Right lobe of liver (tissue), 6 donors: ENCODE measurements at regions not wholly inside any gene's neighbourhood (a gene's known extent, or its start where the extent isn't known, plus 50 kb on each side); places are given as distances from the start of the nearest gene placed in this dataset.

ENCODE experiments used
- ATAC-seq, 4 donors: fragments of 200-7000 bp; cut with Tn5 transposase; one replicate each; pipeline ENCODE4 v1.9.1; 2020; ENCODE audit warnings: mild to moderate bottlenecking in 4 of 4, moderate library complexity in 4 of 4
- DNase-seq, 3 donors: peaks; one replicate each; pipeline ENCODE4 v3.0.0-alpha.2; 2020
- H3K27ac ChIP-seq, 3 donors: fragments of 200-600 bp; one replicate each; pipeline ENCODE4 v1.8.0; 2022
- H3K27me3 ChIP-seq, 2 donors: fragments of 200-600 bp; one replicate each; pipeline ENCODE4 v1.8.0; 2022
- H3K36me3 ChIP-seq, 4 donors: fragments of 200-600 bp; sonication (generic) in 1 of 4; one replicate each; pipeline versions ENCODE4 v1.5.1 to v1.8.0; 2017 to 2022; ENCODE audit warnings: control low read depth in 1 of 4
- H3K4me1 ChIP-seq, 4 donors: fragments of 200-600 bp; sonication (generic) in 1 of 4; one replicate each; pipeline versions ENCODE4 v1.5.1 to v1.8.0; 2017 to 2022; ENCODE audit warnings: control low read depth in 1 of 4
- H3K4me3 ChIP-seq, 3 donors: fragments of 200-600 bp; one replicate each; pipeline ENCODE4 v1.8.0; 2022
- H3K9me3 ChIP-seq, 4 donors: fragments of 200-600 bp; sonication (generic) in 1 of 4; one replicate each; pipeline versions ENCODE4 v1.5.1 to v1.8.0; 2017 to 2022; ENCODE audit warnings: control low read depth in 1 of 4
- CTCF ChIP-seq, 4 donors: fragments of 200-600 bp in 3 of 4; fragments of 450-650 bp in 1 of 4; IDR thresholded peaks; one replicate each; pipeline versions ENCODE4 v1.5.1 to v1.8.0; 2016 to 2022; ENCODE audit warnings: antibody characterized with exemption in 4 of 4, mild to moderate bottlenecking in 2 of 4
- POLR2A ChIP-seq: fragments of 450-650 bp; IDR thresholded peaks from one replicate; pipeline ENCODE4 v1.6.1; 2017; ENCODE audit warnings: antibody characterized with exemption, mild to moderate bottlenecking
- WGBS: methylation state at CpG from one replicate; pipeline ENCODE4 v1.1.6; 2018; ENCODE audit warnings: low coverage, low lambda C conversion rate; ENCODE audit not compliant: insufficient coverage; ENCODE audit errors: missing lambda C conversion rate; 5-methylcytosine and 5-hydroxymethylcytosine counted together
- intact Hi-C, 2 donors: fragments of 100-400 bp; cut with DNase I; formaldehyde crosslinking; loops; one replicate each; pipeline versions ENCODE4 v1.11.2 to v1.14.1; 2022
- donor health status: DM: no; HTN: yes; CAD: no.
- donor health status: DM: no; HTN: no; CAD: no.
- donor health status: DM: no; HTN: no; CAD: no.
- donor health status: DM: no; HTN: yes; CAD: no.
- donor health status: DM: no; HTN: yes; CAD: no.

GRCh38 chr10:55048830-55049498 lies 247.9 kb upstream of the PCDH15 start:
- no peaks in the 10 kb centered on the region for H3K4me1 ChIP-seq
- TF ChIP-seq CTCF (IDR thresholded peaks at IDR 0.05) (no peak), POLR2A (no peak)
- intact Hi-C loops = no loop called here
- DNase-seq = no peak
- 40% methylated on average over 3 of the region's 3 CpGs for WGBS
- no peak for ATAC-seq
- H3K27me3 ChIP-seq = no peaks in the 10 kb centered on the region
- H3K27ac ChIP-seq = no peak overlapping the region
- no peaks in the 10 kb centered on the region for H3K36me3 ChIP-seq
- no peaks in the 10 kb centered on the region for H3K9me3 ChIP-seq
- no peak overlapping the region for H3K4me3 ChIP-seq

- H3K4me3 ChIP-seq = no peak overlapping the region
- no peaks in the 10 kb centered on the region for H3K4me1 ChIP-seq
- TF ChIP-seq POLR2A (no peak), CTCF (IDR thresholded peaks at IDR 0.05) (no peak)
- no peak overlapping the region for H3K27ac ChIP-seq
- intact Hi-C loops = no loop called here
- no peaks in the 10 kb centered on the region for H3K36me3 ChIP-seq
- WGBS = 67% methylated on average over 3 of the region's 3 CpGs
- DNase-seq (no peak), ATAC-seq (no peak)
- H3K9me3 ChIP-seq = no peaks in the 10 kb centered on the region
- H3K27me3 ChIP-seq = no peaks in the 10 kb centered on the region
Measured at GRCh38 chr10:55043540-55043939, 242.5 kb upstream of the PCDH15 start.

- WGBS = 92% methylated on average over 2 of the region's 4 CpGs
- Histone ChIP-seq H3K27me3 (no peaks in the 10 kb centered on the region), H3K36me3 (no peaks in the 10 kb centered on the region), H3K4me3 (no peak overlapping the region), H3K9me3 (no peaks in the 10 kb centered on the region), H3K27ac (no peak overlapping the region), H3K4me1 (no peaks in the 10 kb centered on the region)
- intact Hi-C loops = no loop called here
- no peak for ATAC-seq
- TF ChIP-seq CTCF (IDR thresholded peaks at IDR 0.05) (no peak), POLR2A (no peak)
- DNase-seq = no peak
Measured at GRCh38 chr10:55033061-55033460, 232.0 kb upstream of the PCDH15 start.

- Histone ChIP-seq H3K9me3 (no peaks in the 10 kb centered on the region), H3K4me1 (no peaks in the 10 kb centered on the region), H3K27me3 (no peaks in the 10 kb centered on the region), H3K4me3 (no peak overlapping the region), H3K36me3 (no peaks in the 10 kb centered on the region), H3K27ac (no peak overlapping the region)
- TF ChIP-seq POLR2A (no peak), CTCF (IDR thresholded peaks at IDR 0.05) (no peak)
- ATAC-seq (no peak), DNase-seq (no peak)
- WGBS = 10% methylated on average over 1 of the region's 1 CpG
- intact Hi-C loops = no loop called here
Measured at GRCh38 chr10:55024713-55025112, 223.7 kb upstream of the PCDH15 start.

GRCh38 chr10:55019439-55019838 lies 218.4 kb upstream of the PCDH15 start:
- no peaks in the 10 kb centered on the region for H3K9me3 ChIP-seq
- H3K4me3 ChIP-seq = no peak overlapping the region
- no peaks in the 10 kb centered on the region for H3K27me3 ChIP-seq
- ATAC-seq = no peak
- no peaks in the 10 kb centered on the region for H3K36me3 ChIP-seq
- H3K4me1 ChIP-seq = no peaks in the 10 kb centered on the region
- DNase-seq = no peak
- no peak overlapping the region for H3K27ac ChIP-seq
- WGBS = 14% methylated on average over 2 of the region's 2 CpGs
- intact Hi-C loops = no loop called here
- TF ChIP-seq CTCF (IDR thresholded peaks at IDR 0.05) (no peak), POLR2A (no peak)
